ENCODE measurements at regions not wholly inside any gene's neighbourhood (a gene's known extent, or its start where the extent isn't known, plus 50 kb on each side); places are given as distances from the start of the nearest gene placed in this dataset.

- no peak for TF ChIP-seq CTCF (IDR thresholded peaks at IDR 0.05; ENCODE audit: low read length)
- no peak for TF ChIP-seq EZH2 (optimal IDR thresholded peaks at IDR 0.05; ENCODE audit: low read depth, low read length)
These were observed 354.8 kb upstream of the TBL1XR1 start for GRCh38 chr3:177552051-177552450.

Measured in MM.1S (cell line).